Neural cell (in vitro differentiated cells): ENCODE measurements at regions not wholly inside any gene's neighbourhood (a gene's known extent, or its start where the extent isn't known, plus 50 kb on each side); places are given as distances from the start of the nearest gene placed in this dataset.

Source experiments
- small RNA-seq, 3 experiments: library from RNA; depleted of rRNA; stranded (forward); fragments of <200 nt; gene quantifications; one replicate each; pipeline ENCODE3, GENCODE V24; 2012

Small RNA genes lying in the stretch of these regions (small RNA-seq; reads per million reads assigned to genes)
- 0 reads per million in 3 experiments for gene RF00092
